ENCODE measurements at regions not wholly inside any gene's neighbourhood (a gene's known extent, or its start where the extent isn't known, plus 50 kb on each side); places are given as distances from the start of the nearest gene placed in this dataset.
"Not testable (repeated sequence)": the region's sequence is repeated elsewhere in the genome, so short reads cannot be mapped to it uniquely, and the experiment has no call there.

DNA sequence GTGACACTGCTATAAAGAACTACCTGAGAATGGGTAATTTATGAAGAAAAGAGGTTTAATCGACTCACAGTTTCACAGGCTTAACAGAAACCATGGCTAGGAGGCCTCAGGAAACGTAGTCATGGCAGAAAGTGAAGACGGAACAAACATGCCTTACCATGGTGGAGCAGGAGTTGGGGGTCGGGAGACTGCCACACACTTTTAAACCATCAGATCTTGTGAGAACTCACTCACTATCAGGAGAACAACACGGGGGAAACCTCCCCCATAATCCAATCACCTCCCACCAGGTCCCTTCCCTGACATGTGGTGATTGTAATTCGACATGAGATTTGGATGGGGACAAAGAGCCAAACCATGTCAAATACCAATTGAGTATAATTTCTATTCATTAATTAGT lies 2392.6 kb upstream of the C9orf72 start:
- DNase-seq (ENCODE audit: low read depth in 2 of 2): no peak

DNA sequence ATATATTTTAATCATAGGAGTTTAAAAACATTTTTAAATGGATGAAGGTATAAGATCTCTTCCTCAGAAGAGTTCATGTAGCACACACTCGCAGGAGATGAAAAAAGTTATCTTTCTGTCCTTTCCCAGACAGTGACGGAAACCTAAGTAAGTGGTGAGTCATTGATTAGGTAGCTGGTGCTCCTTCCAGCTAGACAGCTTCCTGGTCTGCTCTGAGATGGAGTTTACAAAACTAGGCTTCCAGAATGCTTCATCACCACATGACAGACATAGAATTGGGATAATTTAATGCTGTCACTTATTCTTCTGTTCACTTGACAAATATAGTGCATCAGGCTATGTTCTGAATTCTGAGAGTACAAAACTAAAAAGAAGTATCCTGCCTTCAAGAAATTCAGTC lies 2393.0 kb upstream of the C9orf72 start:
- DNase-seq (ENCODE audit: low read depth in 2 of 2): peak; percentile 1 to 10

GRCh38 chr9:29968831-29969230 lies 2395.6 kb upstream of the C9orf72 start:
- no peak for DNase-seq (ENCODE audit: low read depth in 2 of 2)

DNA sequence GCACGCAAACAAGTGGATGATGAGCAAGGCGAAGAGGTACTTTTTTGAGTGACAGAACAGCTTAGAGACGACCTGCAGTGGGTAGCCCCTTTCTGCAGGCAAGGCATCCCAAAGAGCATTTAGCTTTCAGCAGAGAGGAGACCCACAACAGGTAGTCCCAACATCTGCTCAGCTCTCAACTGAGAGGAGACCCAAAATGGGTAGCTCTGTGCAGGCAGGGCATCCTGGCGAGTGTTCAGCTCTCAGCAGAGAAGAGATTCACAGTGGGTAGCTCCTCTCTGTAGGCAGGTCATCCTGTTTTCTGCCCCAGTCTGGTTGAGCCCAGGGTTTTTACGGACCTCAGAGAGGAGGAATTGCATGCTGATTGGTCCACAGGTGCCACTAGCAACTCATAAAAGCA lies 2396.1 kb upstream of the C9orf72 start:
- no peak for DNase-seq (ENCODE audit: low read depth in 2 of 2)

DNA sequence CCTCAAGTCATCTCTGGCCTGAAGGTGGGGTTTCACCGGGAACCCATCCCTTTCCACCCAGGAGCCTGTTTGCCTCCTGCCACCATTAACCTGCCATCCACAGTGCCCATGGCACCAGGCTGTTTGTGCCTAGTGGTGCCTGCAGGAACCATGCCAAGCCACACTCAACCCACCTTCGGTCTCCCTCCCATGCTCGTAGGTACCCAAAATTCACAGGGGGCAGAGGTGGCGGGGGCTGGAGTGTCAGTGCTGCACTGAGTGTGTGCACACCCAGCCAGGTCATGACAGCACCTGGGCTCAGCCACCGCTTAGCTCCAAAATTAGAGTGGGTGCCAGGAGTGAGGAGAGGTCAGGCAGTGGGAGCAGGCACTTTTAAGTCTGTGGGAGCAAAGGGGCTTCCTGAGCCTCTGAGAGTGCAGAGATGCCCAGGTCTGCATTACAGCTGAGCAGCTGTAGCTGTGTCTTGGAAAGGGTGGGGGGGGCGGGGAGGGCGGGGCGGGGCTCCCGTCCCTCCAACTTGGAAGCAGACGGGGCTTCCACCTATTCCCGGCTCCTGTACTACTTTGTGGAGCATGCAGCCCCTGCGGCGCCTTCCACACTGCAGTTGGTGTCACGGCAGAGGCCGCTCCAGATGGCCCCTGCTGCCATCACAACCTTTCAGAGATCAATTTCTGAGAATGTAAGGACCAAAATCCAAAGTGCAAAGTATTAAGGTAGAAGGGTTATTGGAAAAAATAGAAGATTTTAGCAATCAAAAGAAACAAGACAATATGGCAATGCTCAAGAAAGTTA lies 2396.8 kb upstream of the C9orf72 start:
- no peak for DNase-seq (ENCODE audit: low read depth in 2 of 2)

DNA sequence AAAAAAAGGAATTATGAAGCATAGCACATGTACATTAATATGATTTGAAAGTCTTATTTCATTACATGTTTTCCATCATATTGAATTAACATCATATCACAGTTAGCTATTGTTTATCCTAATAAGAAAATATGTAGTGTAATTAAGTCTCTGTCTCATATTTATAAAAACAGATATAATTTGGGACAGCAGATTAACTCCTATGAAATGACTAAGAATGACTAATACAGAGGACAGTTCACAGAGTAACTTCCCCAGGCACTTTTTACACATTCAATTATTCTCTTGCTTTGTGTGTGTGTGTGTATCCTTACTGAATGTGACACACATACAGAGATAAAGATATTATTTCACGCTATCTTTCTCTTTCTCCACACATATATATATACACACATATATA lies 2400.9 kb upstream of the C9orf72 start:
- no peak for DNase-seq (ENCODE audit: low read depth in 2 of 2)

DNA sequence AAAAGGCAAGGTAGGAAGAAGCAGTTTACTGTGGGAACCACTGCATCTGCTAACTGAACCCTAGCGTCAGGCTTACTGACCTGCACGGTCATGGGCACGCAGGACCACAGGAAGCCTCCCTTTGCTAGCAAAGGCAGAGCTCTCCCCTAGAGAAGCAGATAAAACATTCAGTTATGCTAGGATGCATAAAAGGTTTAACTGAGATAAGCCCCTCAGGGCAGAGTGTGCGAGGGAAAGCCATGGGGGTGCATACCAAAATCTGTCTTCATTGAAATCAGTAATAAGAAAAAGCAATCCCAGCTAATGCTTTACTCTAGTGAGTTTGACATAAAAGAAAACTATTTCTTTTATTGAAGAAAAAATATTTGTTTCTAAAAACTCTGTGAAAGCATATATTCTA lies 2403.7 kb upstream of the C9orf72 start:
- DNase-seq (ENCODE audit: low read depth in 2 of 2): no peak

- no peak for DNase-seq (ENCODE audit: low read depth in 2 of 2)
These were observed 2403.4 kb upstream of the ACO1 start for GRCh38 chr9:29981013-29981412.

DNA sequence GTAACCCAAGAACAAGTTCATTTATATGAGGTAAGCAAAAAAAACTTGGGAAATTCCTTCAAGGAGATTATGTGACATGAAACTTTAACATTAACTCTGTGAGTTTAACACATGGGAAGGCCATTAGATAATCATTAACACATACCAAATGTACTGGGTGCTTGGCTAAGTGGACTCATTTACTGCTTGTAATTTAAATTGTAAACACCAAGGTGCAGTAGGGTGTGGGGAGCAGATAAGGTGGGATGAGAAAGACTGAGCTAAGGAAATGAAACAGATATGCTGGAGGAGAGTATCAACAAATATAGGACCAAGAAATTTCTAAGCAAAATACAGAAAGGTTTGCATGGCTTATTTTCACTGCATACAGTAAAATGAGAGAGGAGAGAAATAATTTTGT lies 2384.8 kb upstream of the ACO1 start:
- no peak for DNase-seq (ENCODE audit: low read depth in 2 of 2)

DNA sequence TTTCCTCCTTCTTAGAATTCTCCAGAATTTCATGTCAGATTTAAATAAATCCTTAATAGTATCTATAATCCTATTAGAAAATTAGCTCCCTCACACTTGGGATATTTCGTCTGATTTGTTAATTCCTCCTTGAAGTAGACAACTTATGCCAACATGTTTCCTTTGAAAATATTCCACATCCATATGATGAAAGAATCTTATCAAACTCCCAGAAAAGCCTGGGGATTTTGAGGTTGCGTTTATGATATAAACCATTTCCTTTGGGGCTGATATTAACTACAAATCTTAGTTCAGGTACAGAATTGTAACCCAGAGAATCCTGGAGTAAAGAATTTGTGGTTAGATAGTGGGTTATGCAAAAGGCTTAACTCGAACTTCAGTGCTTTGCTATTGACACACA lies 2373.8 kb upstream of the ACO1 start:
- no peak for DNase-seq (ENCODE audit: low read depth in 2 of 2)

- no peak for DNase-seq (ENCODE audit: low read depth in 2 of 2)
These were observed 2371.8 kb upstream of the ACO1 start for GRCh38 chr9:30012622-30013021.

DNA sequence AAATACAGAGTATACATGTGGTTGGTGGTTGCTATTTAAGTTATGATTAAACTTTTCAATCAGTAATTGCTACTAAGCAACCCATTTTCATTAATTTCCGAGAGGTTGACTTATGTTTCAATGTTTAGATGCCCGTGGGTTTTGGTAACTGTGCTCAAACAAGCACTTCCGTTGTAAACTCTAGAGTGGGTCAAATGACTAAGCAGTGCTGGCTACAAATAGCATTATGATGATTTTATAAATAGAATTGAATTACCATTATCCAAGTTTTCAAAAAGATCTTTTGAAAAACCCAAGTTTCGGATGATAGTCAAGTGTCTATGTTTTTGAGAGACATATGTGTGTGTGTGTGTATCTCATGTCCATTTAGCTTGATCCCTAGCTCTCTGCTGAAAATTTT lies 2369.4 kb upstream of the ACO1 start:
- DNase-seq (ENCODE audit: low read depth in 2 of 2): no peak

DNA sequence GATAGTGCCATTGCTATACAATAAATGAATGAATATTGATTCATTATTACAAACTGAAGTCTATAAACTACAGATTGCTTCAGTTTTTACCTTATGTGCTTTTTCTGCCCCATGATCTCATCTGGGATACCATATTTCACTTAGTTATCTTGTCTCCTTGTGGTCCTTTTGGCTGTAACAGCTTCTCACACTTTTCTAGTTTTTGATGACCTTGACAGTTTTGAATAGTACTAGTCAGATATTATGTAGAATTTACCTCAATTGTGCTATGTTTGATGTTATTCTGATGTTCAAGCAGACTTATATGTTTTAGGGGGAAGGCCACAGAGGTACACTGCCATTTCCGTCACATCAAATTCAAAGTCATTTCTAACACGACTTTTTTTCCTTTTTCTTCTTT lies 2364.3 kb upstream of the ACO1 start:
- no peak for DNase-seq (ENCODE audit: low read depth in 2 of 2)

DNA sequence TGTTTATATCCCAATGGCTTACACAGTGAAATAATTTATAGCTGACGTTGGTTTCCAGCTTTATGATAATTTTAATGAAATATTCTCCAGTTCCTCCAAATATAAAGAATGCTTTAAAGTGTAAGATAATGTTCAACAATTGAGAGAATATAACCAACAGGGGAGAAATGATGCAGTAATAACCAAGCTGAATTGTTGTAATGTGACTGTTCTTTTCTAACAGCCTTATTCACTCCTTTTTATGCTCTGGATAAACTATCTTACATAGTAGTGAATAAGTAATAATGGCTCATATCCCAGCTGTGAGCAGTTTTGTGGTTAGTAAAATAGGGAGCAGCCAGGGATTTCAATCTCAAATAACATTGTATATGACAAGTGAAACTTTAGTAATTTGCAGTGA lies 2348.7 kb upstream of the ACO1 start:
- no peak for DNase-seq (ENCODE audit: low read depth in 2 of 2)

GRCh38 chr9:30036558-30036957 lies 2347.9 kb upstream of the ACO1 start:
- DNase-seq (ENCODE audit: low read depth in 2 of 2): no peak

DNA sequence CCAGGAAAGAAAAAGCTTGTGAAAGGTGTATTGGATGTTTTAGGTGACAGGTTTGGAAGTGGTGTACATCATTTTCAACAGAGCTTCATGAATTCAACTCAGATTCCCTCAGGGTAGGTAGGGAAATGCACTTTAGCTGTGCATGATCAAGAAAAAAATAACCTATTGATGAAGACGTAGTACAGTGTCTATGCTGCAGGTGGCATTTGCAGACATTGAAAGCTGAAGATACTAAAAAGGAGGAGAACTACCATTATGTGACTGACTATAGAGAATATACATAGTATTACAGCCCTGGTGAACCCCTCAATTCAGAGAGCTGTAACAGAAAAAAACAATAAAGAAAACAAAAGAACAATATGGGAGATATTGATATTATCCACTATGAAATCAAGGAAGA lies 2344.7 kb upstream of the ACO1 start:
- no peak for DNase-seq (ENCODE audit: low read depth in 2 of 2)

DNA sequence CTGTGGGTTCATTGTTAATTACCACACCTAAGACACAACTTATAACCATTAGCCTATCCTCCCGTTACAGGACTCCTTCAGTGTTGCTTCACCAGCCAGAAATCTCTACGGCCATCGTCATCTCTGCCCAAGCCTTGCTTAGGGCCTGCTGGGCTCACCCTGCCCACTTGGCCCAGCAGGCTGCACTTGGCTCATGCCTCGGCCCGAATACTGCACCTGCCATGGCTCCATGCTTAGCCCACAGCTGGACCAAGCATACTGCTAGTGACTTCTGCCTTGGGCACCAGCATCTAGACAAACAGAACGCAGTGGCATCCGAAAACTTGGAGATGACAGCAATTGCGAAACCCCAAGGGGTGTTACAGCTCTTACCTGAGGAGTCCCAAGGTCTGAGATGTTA lies 2336.0 kb upstream of the ACO1 start:
- DNase-seq (ENCODE audit: low read depth in 2 of 2): no peak

DNA sequence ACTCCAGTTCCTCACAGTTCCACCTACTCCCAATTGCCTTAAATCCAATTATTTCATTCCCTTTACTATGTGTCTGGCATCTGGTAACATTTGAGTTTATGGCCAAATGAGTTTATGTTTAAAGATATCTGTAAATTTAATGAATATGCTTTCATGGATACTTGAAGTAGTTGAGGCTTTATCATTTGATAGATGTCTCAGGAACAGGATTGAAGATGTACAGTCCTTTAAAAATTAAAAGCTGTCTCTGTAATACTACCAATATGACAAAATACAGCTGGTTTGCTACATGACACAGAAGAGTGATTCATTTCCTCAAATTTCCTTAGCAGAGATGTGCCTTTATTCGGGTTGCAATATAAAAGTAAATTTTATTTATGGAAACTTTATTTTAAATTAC lies 2326.0 kb upstream of the ACO1 start:
- DNase-seq (ENCODE audit: low read depth in 2 of 2): no peak

- DNase-seq (ENCODE audit: low read depth in 2 of 2): no peak
These were observed 2323.5 kb upstream of the ACO1 start for GRCh38 chr9:30060976-30061375.

- no peak for DNase-seq (ENCODE audit: low read depth in 2 of 2)
These were observed 2318.6 kb upstream of the ACO1 start for GRCh38 chr9:30065888-30066287.

DNA sequence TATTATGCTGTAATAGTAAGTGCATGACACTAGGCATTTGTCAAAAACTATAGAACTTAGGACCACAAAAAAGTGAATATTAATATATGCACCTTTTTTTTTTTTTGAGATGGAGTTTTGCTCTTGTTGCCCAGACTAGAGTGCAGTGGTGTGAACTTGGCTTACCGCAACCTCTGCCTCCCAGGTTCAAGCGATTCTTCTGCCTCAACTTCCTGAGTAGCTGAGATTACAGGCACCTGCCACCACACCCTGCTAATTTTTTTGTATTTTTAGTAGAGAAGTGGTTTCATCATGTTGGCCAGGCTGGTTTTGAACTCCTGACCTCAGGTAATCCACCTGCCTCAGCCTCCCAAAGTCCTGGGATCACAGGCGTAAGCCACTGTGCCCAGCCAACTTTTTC lies 2315.2 kb upstream of the ACO1 start:
- not testable (repeated sequence) for DNase-seq (ENCODE audit: low read depth in 2 of 2)

DNA sequence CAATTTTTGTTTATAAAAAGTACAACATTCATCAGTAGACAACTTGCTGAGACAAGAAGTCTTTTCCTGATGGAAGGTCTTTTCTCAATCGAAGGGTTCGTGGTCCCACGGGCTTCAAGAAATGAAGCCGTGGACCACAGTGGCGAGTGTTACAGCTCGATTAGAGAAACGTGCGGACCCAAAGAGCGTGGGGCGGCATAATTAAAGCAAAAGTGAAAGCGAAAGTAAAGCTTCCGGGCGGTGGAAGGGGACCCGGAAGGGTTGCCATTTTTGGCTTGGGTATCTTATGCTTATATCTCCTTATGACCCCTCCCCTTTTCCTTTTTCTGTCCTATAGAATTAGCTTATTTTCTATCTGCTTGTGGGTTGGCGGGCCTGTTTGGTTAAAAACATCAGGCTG lies 2309.4 kb upstream of the ACO1 start:
- no peak for DNase-seq (ENCODE audit: low read depth in 2 of 2)

DNA sequence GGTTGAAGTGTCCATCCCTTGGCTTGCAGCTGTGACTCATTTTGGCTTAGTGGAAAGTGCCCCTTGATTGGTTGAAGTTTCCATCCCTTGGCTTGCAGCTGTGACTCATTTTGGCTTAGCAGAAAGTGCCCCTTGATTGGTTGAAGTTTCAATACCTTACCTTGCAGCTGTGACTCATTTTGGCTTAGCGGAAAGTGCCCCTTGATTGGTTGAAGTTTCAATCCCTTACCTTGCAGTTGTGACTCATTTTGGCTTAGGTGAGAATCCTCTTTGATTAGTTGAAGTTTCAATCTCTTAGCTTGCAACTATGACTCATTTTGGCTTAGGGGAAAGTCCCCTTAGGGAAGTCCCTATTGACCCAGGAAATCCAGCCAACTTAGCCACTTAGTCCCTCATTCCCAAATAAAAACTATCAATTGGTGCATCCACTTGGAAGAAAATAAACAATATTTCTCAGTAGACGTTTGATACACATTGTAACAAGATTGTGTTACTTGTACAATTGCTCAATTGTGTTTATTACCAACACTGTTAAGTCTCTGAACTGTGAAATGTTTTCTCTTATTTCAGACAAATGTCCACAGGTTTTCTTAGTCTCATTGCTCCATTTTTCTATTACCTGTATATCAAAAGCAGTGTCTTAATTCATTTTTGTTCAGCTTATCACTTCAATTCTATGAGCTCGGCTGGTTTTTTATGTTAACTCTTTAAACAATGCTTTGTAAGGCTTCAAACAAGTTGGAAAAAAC lies 2308.8 kb upstream of the ACO1 start:
- DNase-seq (ENCODE audit: low read depth in 2 of 2): no peak

DNA sequence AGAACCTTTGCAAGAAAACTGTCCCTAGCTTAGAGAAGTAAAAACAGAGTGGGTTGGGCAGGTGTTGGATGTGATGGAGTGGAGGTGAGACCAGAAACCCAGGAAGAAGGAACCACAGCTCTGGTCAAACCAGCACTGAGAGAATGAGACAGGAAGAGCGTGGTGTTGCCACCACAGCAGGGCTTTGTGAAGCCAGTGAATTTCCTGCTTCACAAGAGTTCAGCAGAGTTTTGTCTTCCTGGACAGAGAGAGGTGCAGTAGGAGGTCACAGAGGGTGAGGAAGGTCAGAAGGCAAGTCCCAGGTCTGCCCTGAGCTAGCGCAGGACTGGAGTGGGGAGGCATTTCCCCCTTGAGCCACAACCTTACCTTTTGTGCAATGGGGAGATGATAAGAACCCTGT lies 2306.2 kb upstream of the ACO1 start:
- DNase-seq (ENCODE audit: low read depth in 2 of 2): no peak
